ENCODE measurements at regions not wholly inside any gene's neighbourhood (a gene's known extent, or its start where the extent isn't known, plus 50 kb on each side); places are given as distances from the start of the nearest gene placed in this dataset.

- TF ChIP-seq, protein P1, sequence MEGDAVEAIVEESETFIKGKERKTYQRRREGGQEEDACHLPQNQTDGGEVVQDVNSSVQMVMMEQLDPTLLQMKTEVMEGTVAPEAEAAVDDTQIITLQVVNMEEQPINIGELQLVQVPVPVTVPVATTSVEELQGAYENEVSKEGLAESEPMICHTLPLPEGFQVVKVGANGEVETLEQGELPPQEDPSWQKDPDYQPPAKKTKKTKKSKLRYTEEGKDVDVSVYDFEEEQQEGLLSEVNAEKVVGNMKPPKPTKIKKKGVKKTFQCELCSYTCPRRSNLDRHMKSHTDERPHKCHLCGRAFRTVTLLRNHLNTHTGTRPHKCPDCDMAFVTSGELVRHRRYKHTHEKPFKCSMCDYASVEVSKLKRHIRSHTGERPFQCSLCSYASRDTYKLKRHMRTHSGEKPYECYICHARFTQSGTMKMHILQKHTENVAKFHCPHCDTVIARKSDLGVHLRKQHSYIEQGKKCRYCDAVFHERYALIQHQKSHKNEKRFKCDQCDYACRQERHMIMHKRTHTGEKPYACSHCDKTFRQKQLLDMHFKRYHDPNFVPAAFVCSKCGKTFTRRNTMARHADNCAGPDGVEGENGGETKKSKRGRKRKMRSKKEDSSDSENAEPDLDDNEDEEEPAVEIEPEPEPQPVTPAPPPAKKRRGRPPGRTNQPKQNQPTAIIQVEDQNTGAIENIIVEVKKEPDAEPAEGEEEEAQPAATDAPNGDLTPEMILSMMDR (IDR thresholded peaks at IDR 0.05) = no peak
- TF ChIP-seq POLR2AphosphoS5 (IDR thresholded peaks at IDR 0.05) = no peak
These were observed 405.7 kb upstream of the NPAP1 start for GRCh38 chr15:24269923-24270322.

All from breast epithelium (tissue), 3 donors.